ENCODE measurements at regions not wholly inside any gene's neighbourhood (a gene's known extent, or its start where the extent isn't known, plus 50 kb on each side); places are given as distances from the start of the nearest gene placed in this dataset.

- Histone ChIP-seq H3K27me3 (ENCODE audit: control insufficient read depth, insufficient read depth, low read length) (no peaks in the 10 kb centered on the region), H3K4me1 (ENCODE audit: control insufficient read depth, insufficient read depth, low read length) (no peaks in the 10 kb centered on the region), H3K9me3 (ENCODE audit: control insufficient read depth, insufficient read depth, low read length) (no peaks in the 10 kb centered on the region), H3K36me3 (ENCODE audit: control insufficient read depth, insufficient read depth, low read length) (no peaks in the 10 kb centered on the region), H3K4me3 (ENCODE audit: low read length) (no peak overlapping the region), H3K27ac (ENCODE audit: low read length) (no peak overlapping the region)
- intact Hi-C loops (cut with micrococcal nuclease): no loop called here
- peaks cover 0 to 2% of the 10 kb centered on the region in 2 donors for H3K9me3 Mint-ChIP-seq
- no peak overlapping the region for H3K27ac Mint-ChIP-seq
- DNase-seq (no peak), ATAC-seq (no peak)
- TF ChIP-seq, protein P1, sequence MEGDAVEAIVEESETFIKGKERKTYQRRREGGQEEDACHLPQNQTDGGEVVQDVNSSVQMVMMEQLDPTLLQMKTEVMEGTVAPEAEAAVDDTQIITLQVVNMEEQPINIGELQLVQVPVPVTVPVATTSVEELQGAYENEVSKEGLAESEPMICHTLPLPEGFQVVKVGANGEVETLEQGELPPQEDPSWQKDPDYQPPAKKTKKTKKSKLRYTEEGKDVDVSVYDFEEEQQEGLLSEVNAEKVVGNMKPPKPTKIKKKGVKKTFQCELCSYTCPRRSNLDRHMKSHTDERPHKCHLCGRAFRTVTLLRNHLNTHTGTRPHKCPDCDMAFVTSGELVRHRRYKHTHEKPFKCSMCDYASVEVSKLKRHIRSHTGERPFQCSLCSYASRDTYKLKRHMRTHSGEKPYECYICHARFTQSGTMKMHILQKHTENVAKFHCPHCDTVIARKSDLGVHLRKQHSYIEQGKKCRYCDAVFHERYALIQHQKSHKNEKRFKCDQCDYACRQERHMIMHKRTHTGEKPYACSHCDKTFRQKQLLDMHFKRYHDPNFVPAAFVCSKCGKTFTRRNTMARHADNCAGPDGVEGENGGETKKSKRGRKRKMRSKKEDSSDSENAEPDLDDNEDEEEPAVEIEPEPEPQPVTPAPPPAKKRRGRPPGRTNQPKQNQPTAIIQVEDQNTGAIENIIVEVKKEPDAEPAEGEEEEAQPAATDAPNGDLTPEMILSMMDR (IDR thresholded peaks at IDR 0.05): no peak
- WGBS (ENCODE audit: insufficient coverage): 86% methylated on average over 10 of the region's 10 CpGs
- H3K4me1 Mint-ChIP-seq: no peaks in the 10 kb centered on the region
- H3K36me3 Mint-ChIP-seq: no peaks in the 10 kb centered on the region
- H3K4me3 Mint-ChIP-seq: no peak overlapping the region
- H3K27me3 Mint-ChIP-seq (ENCODE audit: low read depth in 2 of 2): peaks cover 0 to 8% of the 10 kb centered on the region in 2 donors
Measured at GRCh38 chr12:105930557-105931503, 207.9 kb downstream of the NUAK1 start.

DNA sequence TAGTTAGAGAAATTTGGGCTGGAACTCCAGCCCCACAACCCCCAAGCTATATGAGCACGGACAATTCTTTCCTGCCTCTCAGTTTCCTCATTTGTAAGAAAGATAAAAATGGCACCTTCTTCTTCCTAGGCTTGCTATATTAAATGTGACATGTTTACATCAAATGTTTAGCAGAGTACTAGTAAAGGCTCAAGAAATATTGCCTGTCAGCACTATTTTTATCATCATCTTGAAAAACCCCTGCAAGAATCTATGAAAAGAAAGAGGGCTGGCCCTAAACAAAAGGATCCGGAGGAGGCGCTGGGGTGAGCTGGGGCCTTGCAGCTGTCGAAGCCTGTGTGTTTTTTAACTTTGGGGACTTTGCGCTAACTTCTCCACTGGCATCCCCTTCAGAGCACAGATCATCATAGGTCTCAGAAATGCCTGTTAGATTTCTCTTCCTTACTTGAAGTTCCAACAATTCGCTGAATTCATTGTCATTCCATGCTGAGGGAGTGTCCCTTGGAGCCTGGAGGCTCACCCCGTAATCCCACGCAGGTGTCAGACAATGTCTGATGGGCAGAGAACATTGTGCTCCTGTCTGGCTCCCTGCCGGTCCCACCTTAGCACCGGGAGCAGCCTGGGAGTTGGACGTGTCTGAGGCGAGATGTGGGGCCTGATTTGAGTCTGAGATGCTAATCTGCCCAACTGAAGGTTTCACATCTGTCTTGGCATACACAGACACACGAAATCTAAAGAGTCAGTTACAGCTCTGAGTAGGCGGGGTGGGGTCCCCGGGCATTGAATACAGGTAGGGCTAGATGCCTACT is 206.8 kb downstream of the NUAK1 start:
- 88% methylated on average over 14 of the region's 15 CpGs for WGBS (ENCODE audit: insufficient coverage)
- Mint-ChIP-seq H3K27ac (no peak overlapping the region), H3K9me3 (peaks cover 0 to 2% of the 10 kb centered on the region in 2 donors), H3K4me3 (no peak overlapping the region), H3K27me3 (ENCODE audit: low read depth in 2 of 2) (peaks cover 0 to 2% of the 10 kb centered on the region in 2 donors), H3K4me1 (no peaks in the 10 kb centered on the region), H3K36me3 (no peaks in the 10 kb centered on the region)
- Histone ChIP-seq H3K36me3 (ENCODE audit: control insufficient read depth, insufficient read depth, low read length) (no peaks in the 10 kb centered on the region), H3K27ac (ENCODE audit: low read length) (no peak overlapping the region), H3K4me1 (ENCODE audit: control insufficient read depth, insufficient read depth, low read length) (peaks cover 6% of the 10 kb centered on the region), H3K4me3 (ENCODE audit: low read length) (no peak overlapping the region), H3K9me3 (ENCODE audit: control insufficient read depth, insufficient read depth, low read length) (no peaks in the 10 kb centered on the region), H3K27me3 (ENCODE audit: control insufficient read depth, insufficient read depth, low read length) (no peaks in the 10 kb centered on the region)
- ATAC-seq (no peak), DNase-seq (no peak)
- TF ChIP-seq, protein P1 (IDR thresholded peaks at IDR 0.05): no peak
- intact Hi-C loops (cut with micrococcal nuclease): no loop called here

DNA sequence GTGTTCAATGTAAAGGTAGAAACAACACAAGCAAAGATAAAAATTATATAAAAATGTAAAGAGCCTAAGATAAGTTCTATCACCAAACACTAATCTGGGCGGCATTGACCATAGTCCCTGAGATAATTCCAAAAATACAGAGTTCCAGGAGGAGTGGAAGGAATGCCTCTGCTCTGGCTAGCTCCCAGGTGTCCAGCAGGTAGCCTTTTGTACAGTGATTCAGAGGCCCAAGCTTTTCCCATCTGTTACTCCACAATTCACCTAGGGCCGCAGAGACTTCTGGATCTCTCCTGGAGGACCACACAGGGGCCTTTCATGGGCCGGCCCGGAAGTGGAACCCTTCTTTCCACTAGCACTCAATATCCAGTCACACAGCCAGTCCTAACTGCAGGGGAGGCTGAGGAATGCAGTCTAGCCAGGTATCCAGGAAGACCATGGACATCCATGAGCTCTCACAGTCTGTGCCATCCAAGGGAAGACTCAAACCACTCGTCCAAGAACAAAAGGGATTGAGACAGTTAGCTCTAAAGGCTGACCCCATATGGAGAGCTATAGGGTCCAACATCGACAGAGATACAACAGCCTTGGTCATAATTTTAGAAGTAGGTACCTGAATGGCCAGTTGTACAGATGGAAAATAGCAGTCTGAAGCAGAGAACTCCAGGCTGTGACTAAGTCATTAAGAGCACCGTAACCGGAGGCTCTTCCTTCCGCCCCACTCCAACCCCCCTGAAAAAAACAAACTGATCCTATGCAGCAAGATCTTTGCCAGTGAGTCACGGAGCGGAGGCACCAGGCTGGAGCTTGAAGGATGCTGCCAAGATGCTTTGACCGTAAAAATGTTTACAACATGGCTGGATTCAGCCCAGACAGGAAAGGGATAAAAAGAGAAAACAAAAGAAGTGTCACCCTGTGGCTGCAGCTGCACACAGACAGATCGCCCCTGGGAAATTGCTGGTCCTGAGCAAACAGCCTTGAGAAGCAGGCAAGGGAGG is 204.8 kb downstream of the NUAK1 start:
- no peaks in the 10 kb centered on the region for H3K36me3 Mint-ChIP-seq
- no peaks in the 10 kb centered on the region for H3K27me3 ChIP-seq (ENCODE audit: control insufficient read depth, insufficient read depth, low read length)
- 80% methylated on average over 13 of the region's 13 CpGs for WGBS (ENCODE audit: insufficient coverage)
- H3K4me3 ChIP-seq (ENCODE audit: low read length): no peak overlapping the region
- H3K4me1 Mint-ChIP-seq: no peaks in the 10 kb centered on the region
- H3K27ac Mint-ChIP-seq: no peak overlapping the region
- peaks cover 0 to 4% of the 10 kb centered on the region in 2 donors for H3K27me3 Mint-ChIP-seq (ENCODE audit: low read depth in 2 of 2)
- H3K4me3 Mint-ChIP-seq: no peak overlapping the region
- peaks cover 8% of the 10 kb centered on the region for H3K4me1 ChIP-seq (ENCODE audit: control insufficient read depth, insufficient read depth, low read length)
- H3K9me3 Mint-ChIP-seq: no peaks in the 10 kb centered on the region
- intact Hi-C loops (cut with micrococcal nuclease): no loop called here
- TF ChIP-seq, protein P1 (IDR thresholded peaks at IDR 0.05): no peak
- DNase-seq (no peak), ATAC-seq (no peak)
- H3K27ac ChIP-seq (ENCODE audit: low read length): no peak overlapping the region
- H3K36me3 ChIP-seq (ENCODE audit: control insufficient read depth, insufficient read depth, low read length): no peaks in the 10 kb centered on the region
- H3K9me3 ChIP-seq (ENCODE audit: control insufficient read depth, insufficient read depth, low read length): no peaks in the 10 kb centered on the region

All from natural killer cell (primary cell).